WTC11 (cell line): ENCODE measurements at regions not wholly inside any gene's neighbourhood (a gene's known extent, or its start where the extent isn't known, plus 50 kb on each side); places are given as distances from the start of the nearest gene placed in this dataset.

Source experiments
- ATAC-seq: fragments of 200-7000 bp; cut with Tn5 transposase; 2 replicates; pipeline ENCODE4 v1.10.0; 2021; ENCODE audit warnings: mild to moderate bottlenecking, moderate library complexity
- CTCF ChIA-PET: fragments of 300-600 bp; sonication (Branson Sonifier 250); formaldehyde crosslinking; loops from one replicate; lab custom pipeline; 2021; ENCODE audit warnings: antibody characterized with exemption; lab: Charles Lee
- POLR2A ChIA-PET: fragments of 350-600 bp; sonication (Branson Sonifier 250); formaldehyde crosslinking; loops from one replicate; lab custom pipeline; 2021; ENCODE audit warnings: antibody characterized with exemption; lab: Charles Lee
- DNase-seq: peaks from one replicate; pipeline ENCODE4 v3.0.0; 2021; ENCODE audit warnings: low spot score
- H3K27ac Mint-ChIP-seq: 2 replicates; pipeline ENCODE4 v1.8.0; 2021; ENCODE audit warnings: mixed read lengths
- H3K27me3 Mint-ChIP-seq: 2 replicates; pipeline ENCODE4 v1.8.0; 2021; ENCODE audit warnings: low read depth, mild to moderate bottlenecking, moderate library complexity, mixed read lengths
- H3K36me3 Mint-ChIP-seq: 2 replicates; pipeline ENCODE4 v1.8.0; 2021; ENCODE audit warnings: mixed read lengths
- H3K4me1 Mint-ChIP-seq: 2 replicates; pipeline ENCODE4 v1.8.0; 2022; ENCODE audit warnings: mixed read lengths
- H3K4me3 Mint-ChIP-seq: 2 replicates; pipeline ENCODE4 v1.8.0; 2021; ENCODE audit warnings: mild to moderate bottlenecking, moderate library complexity, mixed read lengths
- H3K9me3 Mint-ChIP-seq: 2 replicates; pipeline ENCODE4 v1.8.0; 2021; ENCODE audit warnings: mixed read lengths
- ARID4B ChIP-seq: sonication (generic); formaldehyde crosslinking; IDR thresholded peaks from 2 replicates; pipeline ENCODE4 v1.8.0; 2023; ENCODE audit warnings: missing genetic modification reagents, mild to moderate bottlenecking, borderline replicate concordance
- E2F5 ChIP-seq: sonication (generic); formaldehyde crosslinking; IDR thresholded peaks from 2 replicates; pipeline ENCODE4 v1.8.1; 2022; ENCODE audit warnings: mild to moderate bottlenecking, moderate library complexity, missing genetic modification reagents
- ELF4 ChIP-seq: sonication (generic); formaldehyde crosslinking; IDR thresholded peaks from 2 replicates; pipeline ENCODE4 v1.8.1; 2022; ENCODE audit warnings: low read depth, mild to moderate bottlenecking, moderate library complexity, missing genetic modification reagents
- ETV6 ChIP-seq: sonication (generic); formaldehyde crosslinking; IDR thresholded peaks from 2 replicates; pipeline ENCODE4 v1.8.1; 2022; ENCODE audit warnings: mild to moderate bottlenecking, missing genetic modification reagents
- JUN ChIP-seq: sonication (generic); formaldehyde crosslinking; IDR thresholded peaks from 2 replicates; pipeline ENCODE4 v1.8.0; 2023; ENCODE audit warnings: mild to moderate bottlenecking, missing genetic modification reagents
- MAX ChIP-seq: sonication (generic); formaldehyde crosslinking; IDR thresholded peaks from 2 replicates; pipeline ENCODE4 v1.8.0; 2022; ENCODE audit warnings: mild to moderate bottlenecking, missing genetic modification reagents
- MXD4 ChIP-seq: fragments of 250-450 bp; sonication (Bioruptor Pico); IDR thresholded peaks from 2 replicates; pipeline ENCODE4 v1.8.0; 2021; ENCODE audit warnings: mild to moderate bottlenecking, moderate library complexity, borderline replicate concordance
- MYBL2 ChIP-seq: sonication (generic); formaldehyde crosslinking; IDR thresholded peaks from 2 replicates; pipeline ENCODE4 v1.8.1; 2023; ENCODE audit warnings: mild to moderate bottlenecking, moderate library complexity, missing genetic modification reagents
- TEAD4 ChIP-seq: sonication (generic); formaldehyde crosslinking; IDR thresholded peaks from 2 replicates; pipeline ENCODE4 v1.8.0; 2022; ENCODE audit warnings: mild to moderate bottlenecking, missing genetic modification reagents
- TP53 ChIP-seq: sonication (generic); formaldehyde crosslinking; IDR thresholded peaks from 2 replicates; pipeline ENCODE4 v1.8.1; 2023; ENCODE audit warnings: mild to moderate bottlenecking, missing genetic modification reagents
- USF2 ChIP-seq: sonication (generic); formaldehyde crosslinking; IDR thresholded peaks from 2 replicates; pipeline ENCODE4 v1.8.1; 2023; ENCODE audit warnings: mild to moderate bottlenecking, missing genetic modification reagents, moderate library complexity
- ZBTB21 ChIP-seq: sonication (generic); formaldehyde crosslinking; IDR thresholded peaks from 2 replicates; pipeline ENCODE4 v1.8.1; 2023; ENCODE audit warnings: mild to moderate bottlenecking, missing genetic modification reagents, borderline replicate concordance
- ZMAT4 ChIP-seq: fragments of 250-450 bp; sonication (Bioruptor Pico); IDR thresholded peaks from 2 replicates; pipeline ENCODE4 v1.9.0; 2021; ENCODE audit warnings: mild to moderate bottlenecking
- ZNF219 ChIP-seq: sonication (generic); formaldehyde crosslinking; IDR thresholded peaks from 2 replicates; pipeline ENCODE4 v1.8.0; 2023; ENCODE audit warnings: missing genetic modification reagents, mild to moderate bottlenecking, borderline replicate concordance
- ZNF317 ChIP-seq: sonication (generic); formaldehyde crosslinking; IDR thresholded peaks from 2 replicates; pipeline ENCODE4 v1.8.1; 2023; ENCODE audit warnings: low read depth, mild to moderate bottlenecking, moderate library complexity, missing genetic modification reagents, borderline replicate concordance
- ZNF416 ChIP-seq: fragments of 250-450 bp; sonication (Bioruptor Pico); IDR thresholded peaks from 2 replicates; pipeline ENCODE4 v1.9.0; 2021; ENCODE audit warnings: mild to moderate bottlenecking, inconsistent platforms
- ZNF532 ChIP-seq: fragments of 250-450 bp; sonication (Bioruptor Pico); IDR thresholded peaks from 2 replicates; pipeline ENCODE4 v1.9.0; 2021; ENCODE audit warnings: mild to moderate bottlenecking, borderline replicate concordance
- ZNF671 ChIP-seq: fragments of 250-450 bp; sonication (Bioruptor Pico); IDR thresholded peaks from 2 replicates; pipeline ENCODE4 v1.8.0; 2021; ENCODE audit warnings: mild to moderate bottlenecking
- ZSCAN18 ChIP-seq: fragments of 250-450 bp; sonication (Bioruptor Pico); IDR thresholded peaks from 2 replicates; pipeline ENCODE4 v2.1.2; 2022; ENCODE audit warnings: mild to moderate bottlenecking, moderate library complexity

- H3K27ac Mint-ChIP-seq: no peak overlapping the region
- no peak overlapping the region for H3K4me3 Mint-ChIP-seq
- peaks cover 37% of the 10 kb centered on the region for H3K9me3 Mint-ChIP-seq
- ChIA-PET CTCF (interaction anchor here (1.8 kb wide), 1 partner anchor 218 kb away, joined by 6 read pairs; no protein-coding TSS in a partner anchor), POLR2A (no interaction called here)
- no peak for DNase-seq
- no peaks in the 10 kb centered on the region; the same call in 1 of the 2 replicates for H3K27me3 Mint-ChIP-seq
- peaks cover 27% of the 10 kb centered on the region for H3K36me3 Mint-ChIP-seq
- TF ChIP-seq TP53 (CRISPR knock-in tag) (no peak), MAX (CRISPR knock-in tag) (no peak), MYBL2 (CRISPR knock-in tag) (no peak), ZNF416 (CRISPR knock-in tag) (no peak), ZNF317 (CRISPR knock-in tag) (no peak), ZSCAN18 (no peak)
- no peak for ATAC-seq
- H3K4me1 Mint-ChIP-seq: peaks cover 36% of the 10 kb centered on the region
These were observed 120.2 kb downstream of the EMP1 start for GRCh38 chr12:13316587-13317246.

- no peak for DNase-seq
- no peak overlapping the region for H3K4me3 Mint-ChIP-seq
- CTCF ChIA-PET: interaction anchor here (0.6 to 1.9 kb wide), 4 partner anchors 36 to 379 kb away, joined by 3 to 5 read pairs (median 3); no protein-coding TSS in a partner anchor
- no peak overlapping the region for H3K27ac Mint-ChIP-seq
- no peak for TF ChIP-seq JUN (CRISPR knock-in tag)
- no peak for TF ChIP-seq ARID4B (CRISPR knock-in tag)
- no peak for TF ChIP-seq ETV6 (CRISPR knock-in tag)
- TF ChIP-seq TEAD4 (CRISPR knock-in tag): no peak
- no peak for TF ChIP-seq ZBTB21 (CRISPR knock-in tag)
- TF ChIP-seq ZNF671 (CRISPR knock-in tag): no peak
- no peak for TF ChIP-seq ZNF219 (CRISPR knock-in tag)
- no peak for TF ChIP-seq ZMAT4 (CRISPR knock-in tag)
- TF ChIP-seq MXD4: no peak
- TF ChIP-seq ELF4 (CRISPR knock-in tag): no peak
- peaks cover 37% of the 10 kb centered on the region for H3K9me3 Mint-ChIP-seq
- H3K36me3 Mint-ChIP-seq: peaks cover 27% of the 10 kb centered on the region
- H3K4me1 Mint-ChIP-seq: peaks cover 22% of the 10 kb centered on the region
- H3K27me3 Mint-ChIP-seq: no peaks in the 10 kb centered on the region; the same call in 1 of the 2 replicates
- POLR2A ChIA-PET: interaction anchor here (0.5 kb wide), 1 partner anchor 598 kb away, joined by 3 read pairs; no protein-coding TSS in a partner anchor
- ATAC-seq: no peak
These were observed 117.4 kb downstream of the EMP1 start for GRCh38 chr12:13313886-13314285.

- Mint-ChIP-seq H3K27ac (no peak overlapping the region), H3K27me3 (no peaks in the 10 kb centered on the region; the same call in 1 of the 2 replicates), H3K4me1 (peaks cover 12% of the 10 kb centered on the region), H3K36me3 (peaks cover 10% of the 10 kb centered on the region), H3K4me3 (no peak overlapping the region), H3K9me3 (peaks cover 20% of the 10 kb centered on the region)
- ChIA-PET POLR2A (no interaction called here), CTCF (interaction anchor here (0.7 to 1.1 kb wide), 2 partner anchors 33 to 56 kb away, joined by 3 to 6 read pairs; no protein-coding TSS in a partner anchor)
- no peak for ATAC-seq
- DNase-seq: no peak
- TF ChIP-seq ZNF532 (CRISPR knock-in tag) (no peak), USF2 (no peak), E2F5 (CRISPR knock-in tag) (no peak)
These were observed 115.0 kb downstream of the EMP1 start for GRCh38 chr12:13311551-13311950.
